HG02981 (cell line): ENCODE measurements at regions not wholly inside any gene's neighbourhood (a gene's known extent, or its start where the extent isn't known, plus 50 kb on each side); places are given as distances from the start of the nearest gene placed in this dataset.
A peak's percentile ranks its signal among the peaks of the same experiment; 100 is the strongest.
"Not testable (repeated sequence)": the region's sequence is repeated elsewhere in the genome, so short reads cannot be mapped to it uniquely, and the experiment has no call there.

Source experiments
- ATAC-seq: cut with Tn5 transposase; IDR thresholded peaks from one replicate; pipeline ENCODE4 v1.9.1; 2021; ENCODE audit warnings: mild to moderate bottlenecking, moderate library complexity; ENCODE audit not compliant: unreplicated experiment

DNA sequence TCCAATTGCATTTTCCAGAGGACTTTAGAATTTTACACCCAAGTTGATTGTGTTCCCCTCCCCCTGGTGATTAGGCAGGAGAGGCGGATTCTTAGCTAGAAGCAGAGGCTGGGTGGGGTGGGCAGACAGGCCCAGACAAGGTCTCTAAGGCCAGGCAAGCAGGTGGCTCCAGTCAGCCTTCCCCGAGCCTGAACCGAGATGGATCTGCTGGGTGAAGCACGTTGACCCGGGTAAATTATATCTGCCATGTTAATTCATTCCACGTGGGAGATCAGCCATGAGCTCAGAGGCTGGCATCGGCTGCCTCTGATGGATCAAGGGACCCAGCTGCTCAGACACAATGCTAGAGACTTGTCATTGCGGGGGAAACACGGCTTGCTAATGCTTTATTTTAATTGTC is 159.5 kb upstream of the MAFB start:
- no peak for ATAC-seq

DNA sequence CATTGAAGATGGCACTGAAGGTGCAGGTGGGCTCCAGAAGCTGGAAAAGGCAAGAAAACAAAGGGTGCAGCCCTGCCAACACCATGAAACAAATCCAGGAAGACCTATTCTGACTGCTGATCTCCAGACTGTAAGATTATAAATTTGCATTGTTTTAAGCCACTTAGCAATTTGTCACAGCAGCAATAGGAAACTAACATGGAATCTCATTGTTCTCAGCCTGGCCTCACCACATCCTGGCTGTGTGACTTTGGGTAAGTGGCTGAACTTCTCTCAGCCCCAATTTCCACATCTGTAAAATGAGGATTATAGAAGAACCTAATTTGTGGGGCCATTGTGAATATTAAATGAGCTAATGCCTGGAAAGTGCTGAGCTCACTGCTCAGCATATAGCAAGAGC is 160.4 kb upstream of the MAFB start:
- no peak for ATAC-seq

DNA sequence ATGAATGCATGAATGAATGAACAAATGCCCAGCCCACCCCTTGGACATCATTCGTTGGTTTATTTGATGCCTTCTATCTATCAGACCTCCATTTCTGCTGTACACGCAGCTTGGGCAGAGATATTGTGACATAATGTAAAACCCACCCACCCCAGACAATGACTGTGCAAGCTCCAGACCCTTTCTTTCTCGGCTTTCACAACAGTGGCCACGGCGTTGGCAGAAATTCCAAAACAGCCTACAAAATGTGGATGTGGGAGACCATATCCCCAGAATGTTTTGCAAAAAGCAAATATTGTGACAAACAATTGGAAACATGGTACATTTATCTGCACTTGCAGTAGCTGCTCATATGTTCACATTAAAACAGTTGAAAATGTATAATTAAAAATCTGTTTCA is 162.0 kb upstream of the MAFB start:
- ATAC-seq: no peak

DNA sequence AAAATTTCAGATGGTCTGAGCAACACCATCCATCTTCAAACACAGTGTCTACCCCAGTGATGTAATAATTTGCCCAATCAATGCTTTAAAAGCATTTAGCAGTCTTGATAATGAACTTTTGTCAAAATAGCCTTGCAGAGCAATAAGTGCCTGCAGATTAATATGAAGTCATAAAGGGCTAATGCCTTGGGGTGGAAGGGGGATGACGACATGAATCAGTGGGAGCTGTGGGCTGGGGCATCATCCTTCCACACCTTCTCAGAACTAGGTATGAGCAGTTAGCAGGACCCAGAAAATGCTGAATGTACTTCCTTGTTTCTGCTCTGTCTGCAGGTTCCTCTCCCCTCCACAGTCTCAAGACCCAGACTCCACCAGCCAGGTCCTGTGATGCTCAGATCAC is 166.2 kb upstream of the MAFB start:
- no peak for ATAC-seq

DNA sequence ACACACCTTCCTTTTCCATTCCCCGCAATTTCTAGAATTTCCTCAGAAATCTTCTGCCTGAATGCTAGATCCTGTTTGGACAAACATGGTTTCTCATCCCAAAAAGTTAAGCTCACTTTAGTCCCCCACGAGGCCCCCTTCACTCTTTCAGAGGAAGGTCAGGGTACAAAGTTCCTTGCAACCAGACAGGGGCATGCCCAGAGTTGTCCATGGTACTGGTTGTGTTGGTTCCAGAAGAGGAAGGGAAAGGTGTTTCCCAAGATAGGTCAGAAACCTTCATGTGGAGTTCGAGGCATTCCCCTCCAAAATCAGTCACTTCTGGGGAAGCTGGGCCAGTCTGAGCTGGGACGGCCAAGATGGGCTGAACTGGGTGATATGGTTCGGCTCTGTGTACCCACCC is 167.6 kb upstream of the MAFB start:
- ATAC-seq: no peak

DNA sequence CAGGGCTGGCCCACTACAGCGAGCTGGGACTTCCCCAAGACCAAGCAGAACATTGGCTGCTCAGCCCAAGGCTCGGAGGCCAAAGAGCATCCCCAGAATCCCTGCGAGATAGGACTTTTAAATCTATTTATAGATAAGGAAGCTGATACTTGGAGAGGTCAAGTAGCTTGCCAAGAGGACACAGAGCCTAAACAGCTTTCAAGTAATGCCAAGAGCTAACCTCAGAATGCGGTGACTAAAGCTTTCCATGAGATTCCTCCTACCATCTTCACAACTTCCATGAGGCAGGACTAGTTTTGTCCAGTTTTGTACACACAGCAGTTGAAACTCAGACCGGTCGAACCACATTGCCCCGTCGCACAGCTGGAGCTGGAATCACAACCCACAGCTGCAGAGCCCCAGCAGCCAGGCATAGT is 168.1 kb upstream of the TOP1 start:
- ATAC-seq: no peak

DNA sequence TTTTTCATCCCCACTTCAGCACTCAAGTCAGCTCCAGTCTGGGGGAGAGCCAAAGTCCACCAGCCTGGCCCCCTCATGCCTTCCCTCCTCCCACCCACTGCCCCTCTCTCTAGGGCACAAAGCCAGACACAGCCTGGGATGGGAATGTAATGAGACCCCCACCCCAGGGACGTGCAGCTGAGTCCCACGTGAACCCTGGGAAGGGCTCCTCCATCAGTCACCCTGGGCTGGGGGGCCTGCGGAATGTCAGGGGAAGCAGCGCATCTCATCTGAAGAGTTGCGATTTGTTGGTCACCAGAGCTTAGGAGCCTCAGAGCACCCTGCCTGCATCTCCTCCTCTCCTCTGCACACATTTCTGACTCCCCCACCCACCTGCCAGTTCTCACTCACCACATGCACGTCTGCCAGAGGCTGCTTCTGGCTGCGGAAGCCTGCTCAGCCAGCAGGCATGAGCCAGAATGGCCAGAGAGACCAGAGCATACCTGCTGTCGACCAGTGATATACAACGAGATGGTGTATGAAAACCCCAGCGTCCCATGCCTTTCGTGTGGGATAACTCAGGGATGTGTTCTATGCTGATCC is 167.1 kb upstream of the TOP1 start:
- ATAC-seq: no peak

DNA sequence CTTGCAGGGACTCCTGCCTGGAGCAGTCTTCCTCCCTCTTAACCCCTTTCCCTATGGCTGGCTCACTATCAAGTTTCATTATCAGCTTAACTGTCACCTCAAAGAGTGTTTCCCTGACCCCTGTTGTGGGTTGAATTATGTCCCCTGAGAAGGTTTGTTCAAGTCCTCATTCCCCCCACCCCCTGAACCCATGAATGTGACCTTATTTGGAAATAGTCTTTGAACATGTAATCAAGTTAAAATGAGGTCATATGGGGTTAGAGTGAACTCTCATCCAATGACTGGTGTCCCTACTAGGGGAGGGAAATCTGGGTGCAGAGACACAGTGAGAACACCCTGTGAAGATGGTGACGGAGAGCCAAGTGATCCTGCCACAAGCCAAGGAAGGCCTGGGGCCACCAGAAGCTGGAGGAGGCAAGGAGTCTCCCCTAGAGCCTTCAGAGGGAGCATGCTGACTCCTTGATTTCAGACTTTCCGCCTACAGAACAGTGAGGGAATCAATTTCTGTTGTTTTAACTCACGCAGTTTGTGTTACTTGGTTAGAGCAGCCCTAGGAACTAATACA is 165.2 kb upstream of the TOP1 start:
- ATAC-seq: no peak

DNA sequence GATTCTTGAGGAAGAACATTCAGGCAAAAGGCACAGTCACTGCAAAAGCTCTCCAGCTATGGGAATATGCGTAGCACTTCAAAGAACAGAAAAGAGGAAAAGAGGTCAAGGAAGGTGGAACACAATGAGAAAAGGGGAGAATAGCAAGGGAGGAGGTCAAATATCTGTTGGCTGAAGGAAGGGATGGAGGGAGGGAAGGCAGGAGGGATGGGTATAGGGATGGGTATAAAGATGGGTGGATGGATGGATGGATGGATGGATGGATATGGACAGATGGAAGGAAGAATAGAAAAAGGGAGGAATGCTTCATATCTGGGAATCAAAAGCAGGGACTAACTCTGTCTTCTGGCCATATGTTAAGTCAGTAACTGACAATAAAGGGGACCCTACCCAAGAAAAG is 164.2 kb upstream of the TOP1 start:
- no peak for ATAC-seq

DNA sequence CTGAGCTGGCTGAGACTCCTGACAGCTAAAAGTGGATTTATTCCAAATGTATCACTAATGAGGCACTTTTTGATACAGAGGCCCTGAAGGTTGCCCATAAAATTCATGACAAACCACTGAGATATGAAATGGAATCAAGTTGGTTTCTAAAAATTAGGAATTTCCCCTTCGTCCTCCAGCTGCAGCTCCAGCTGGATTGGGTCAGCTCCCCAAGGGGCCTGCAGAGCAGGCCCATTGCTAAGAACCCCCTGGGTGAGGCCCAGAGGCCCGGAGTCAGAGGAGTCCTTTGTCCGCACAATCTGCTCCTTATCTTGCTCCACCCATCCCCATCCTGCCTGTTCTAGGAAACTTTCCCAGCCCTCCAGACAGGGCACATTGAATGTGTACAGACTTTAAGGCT is 163.5 kb upstream of the TOP1 start:
- no peak for ATAC-seq

DNA sequence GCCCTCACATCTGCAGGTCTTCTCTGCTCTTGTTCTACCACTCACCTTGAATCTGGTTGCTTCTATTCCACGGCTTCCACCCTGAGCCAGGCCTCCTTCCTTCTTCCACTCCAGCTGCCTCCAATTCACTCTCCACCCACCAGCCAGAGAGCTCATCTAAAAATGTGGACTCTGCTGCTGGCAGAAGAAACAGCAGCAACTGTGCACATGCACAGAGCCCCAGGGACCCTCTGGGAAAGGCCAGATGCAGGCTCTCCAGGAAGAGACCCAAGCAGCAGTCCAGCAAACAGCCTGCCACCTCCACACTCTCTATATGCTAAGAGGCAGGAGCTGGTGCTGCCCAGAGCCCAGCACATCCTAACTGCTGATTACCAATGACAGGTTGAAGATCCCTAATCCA is 162.6 kb upstream of the TOP1 start:
- ATAC-seq: no peak

DNA sequence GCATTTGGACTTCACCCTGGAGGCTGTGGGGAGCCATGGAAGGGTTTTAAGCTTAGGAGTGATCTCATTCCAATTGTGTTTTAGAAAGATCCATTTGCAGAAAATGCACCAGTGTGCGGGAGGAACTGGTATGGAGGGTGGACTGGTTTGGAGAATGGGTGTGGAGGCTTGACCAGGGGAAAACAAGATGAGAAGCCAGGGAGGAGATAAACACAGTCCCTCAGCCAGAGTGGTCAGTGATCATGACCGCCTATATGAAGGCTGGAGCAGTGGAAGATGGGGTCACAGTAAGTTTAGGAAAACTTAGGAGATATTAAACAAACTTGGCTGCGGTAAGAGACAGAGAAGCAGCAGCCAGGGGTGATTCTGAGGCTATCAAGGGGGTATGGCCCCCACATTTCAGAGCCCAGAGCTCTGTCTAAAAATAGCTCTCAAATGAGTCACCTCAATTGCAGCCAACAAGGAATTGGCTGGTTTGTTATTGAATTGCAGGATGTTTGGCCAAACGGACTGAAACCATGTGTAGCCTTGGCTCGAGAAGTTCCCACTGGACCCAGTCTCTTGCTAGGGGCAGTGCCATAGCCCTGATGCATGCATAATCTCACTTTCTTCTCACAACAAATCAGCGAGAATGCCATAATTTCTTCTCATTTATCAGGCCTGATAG is 159.9 kb upstream of the TOP1 start:
- ATAC-seq: no peak

DNA sequence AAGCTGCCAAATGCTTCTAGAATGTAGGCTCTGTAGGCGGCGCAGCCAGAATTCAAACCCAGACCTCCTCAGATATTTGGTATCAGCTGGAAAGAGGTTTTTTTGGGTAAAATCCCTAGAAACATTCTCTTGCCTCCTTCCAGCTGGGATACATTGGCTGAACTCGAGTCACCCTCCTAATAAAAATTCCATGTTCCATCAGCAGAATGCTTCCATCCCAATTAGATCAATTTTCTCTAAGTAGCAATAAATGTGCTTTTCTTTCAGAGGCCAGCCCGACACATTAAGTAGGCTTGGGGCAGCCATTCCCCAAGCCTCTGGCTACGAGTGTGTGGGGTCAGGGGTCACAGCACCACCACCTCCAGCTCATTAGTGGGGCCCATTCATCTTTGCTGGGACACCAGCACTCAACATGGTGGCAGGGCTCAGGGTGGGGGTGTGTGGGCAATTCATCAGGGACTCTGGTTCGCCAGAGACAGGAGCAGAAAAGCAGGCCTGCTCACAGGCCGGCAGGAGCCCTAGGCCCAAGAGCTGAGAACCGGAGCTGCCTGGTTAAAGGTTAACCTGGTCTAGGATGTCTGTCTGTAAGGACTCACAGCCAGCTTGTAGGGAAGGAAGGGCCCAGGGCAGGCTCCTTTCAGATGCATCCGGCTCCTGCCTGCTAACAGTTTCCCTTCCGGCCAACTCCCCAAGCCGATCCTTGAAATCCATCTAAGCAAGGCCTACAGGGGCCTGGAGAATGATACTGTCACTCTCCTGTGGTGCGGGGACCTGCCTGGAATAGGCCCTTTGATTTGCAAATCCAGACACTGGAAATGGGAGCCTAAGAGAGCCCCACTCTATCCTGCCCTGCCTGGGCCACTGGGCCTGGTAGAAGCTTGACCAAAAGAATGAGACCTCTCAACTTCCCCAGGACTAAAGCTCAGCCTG is 159.1 kb upstream of the TOP1 start:
- ATAC-seq: no peak

DNA sequence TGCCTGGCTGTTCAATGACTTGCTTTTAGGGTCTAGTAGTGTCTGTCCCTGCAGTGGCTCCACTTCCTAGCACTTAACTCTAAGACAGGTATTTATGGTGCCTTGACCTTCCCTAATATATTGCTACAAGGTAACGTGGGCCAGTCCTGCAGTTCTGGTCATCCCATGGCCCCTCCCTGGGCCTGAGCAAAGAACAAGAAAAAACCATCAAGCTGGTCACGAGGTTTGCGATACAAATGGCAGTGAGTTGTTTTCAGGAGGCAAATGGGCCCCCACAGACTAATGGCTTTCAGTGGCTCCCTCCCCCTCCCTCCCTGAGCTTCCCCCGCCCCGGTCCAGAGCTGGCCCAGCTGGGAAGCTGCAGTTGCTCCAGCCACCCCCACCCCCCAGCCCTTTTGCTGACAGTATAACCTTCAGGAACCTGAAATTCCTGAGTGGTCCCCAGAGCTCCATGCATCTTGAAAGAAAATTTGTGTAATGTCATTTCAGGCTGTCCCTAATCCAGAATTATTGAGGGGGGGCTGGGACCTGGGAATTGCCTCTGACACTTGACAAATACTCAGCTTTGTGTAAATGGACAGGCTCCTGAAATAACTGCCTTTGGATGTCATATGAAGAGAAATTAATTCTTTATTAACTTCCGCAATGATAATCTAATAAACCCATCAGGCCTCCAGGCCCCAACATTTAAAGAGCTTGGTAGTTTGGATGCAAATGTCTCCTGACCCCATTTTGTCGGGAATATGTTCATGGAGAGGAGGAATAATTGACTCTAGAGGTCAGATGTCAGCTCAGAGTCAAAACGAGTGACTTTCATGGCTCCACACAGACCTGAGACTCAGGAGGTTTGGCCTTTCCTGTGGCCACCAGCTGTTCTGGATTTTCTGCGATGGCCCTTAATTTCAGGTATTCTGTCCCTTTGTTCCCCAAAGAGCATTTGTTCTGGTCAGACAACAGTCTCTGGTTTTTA is 153.2 kb upstream of the TOP1 start:
- ATAC-seq: no peak

DNA sequence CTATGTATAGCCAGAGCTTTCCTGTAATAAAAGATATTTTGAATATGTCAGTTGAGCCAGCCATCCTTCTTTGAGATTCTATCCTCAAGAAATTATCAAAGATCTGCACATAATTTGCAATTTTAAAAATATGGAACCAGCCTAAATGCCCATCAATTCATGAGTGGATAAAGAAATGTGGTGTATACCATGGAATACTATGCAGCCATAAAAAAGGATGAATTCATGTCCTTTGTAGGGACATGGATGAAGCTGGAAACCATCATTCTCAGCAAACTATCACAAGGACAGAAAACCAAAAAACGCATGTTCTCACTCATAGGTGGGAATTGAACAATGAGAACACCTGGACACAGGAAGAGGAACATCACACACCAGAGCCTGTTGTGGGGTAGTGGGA is 150.5 kb upstream of the TOP1 start:
- not testable (repeated sequence) for ATAC-seq

DNA sequence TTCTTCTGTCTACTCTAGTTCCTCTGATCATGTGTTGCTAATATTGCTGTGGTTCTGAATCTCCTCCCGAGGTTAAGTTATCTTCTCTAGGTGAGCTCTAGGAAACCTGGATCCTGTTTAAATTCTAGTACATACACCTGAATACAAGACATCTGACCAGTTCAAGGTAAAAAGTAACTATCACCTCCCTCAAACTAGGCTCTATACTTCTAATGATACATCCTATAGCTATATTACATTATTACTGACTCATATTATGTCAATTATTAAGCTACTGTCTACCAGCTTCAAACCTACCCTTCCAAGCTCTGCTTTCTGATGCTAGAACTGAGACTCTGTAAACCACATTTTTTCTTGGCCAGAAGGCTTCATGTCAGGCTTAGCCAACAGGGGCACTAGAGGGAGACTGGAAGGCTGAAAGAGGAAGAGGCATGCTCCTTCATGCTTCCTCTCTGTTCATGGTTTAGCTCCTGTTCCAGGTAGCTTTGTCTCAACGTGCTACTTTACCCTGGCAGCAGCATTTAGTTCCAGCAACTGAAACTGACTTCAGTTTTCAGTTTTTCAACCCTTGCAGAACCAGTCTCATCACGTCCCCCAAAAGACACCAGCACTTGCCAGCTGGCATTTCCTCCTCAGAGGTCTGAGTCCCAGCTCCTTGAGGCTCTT is 148.4 kb upstream of the TOP1 start:
- peak; percentile 62 for ATAC-seq

DNA sequence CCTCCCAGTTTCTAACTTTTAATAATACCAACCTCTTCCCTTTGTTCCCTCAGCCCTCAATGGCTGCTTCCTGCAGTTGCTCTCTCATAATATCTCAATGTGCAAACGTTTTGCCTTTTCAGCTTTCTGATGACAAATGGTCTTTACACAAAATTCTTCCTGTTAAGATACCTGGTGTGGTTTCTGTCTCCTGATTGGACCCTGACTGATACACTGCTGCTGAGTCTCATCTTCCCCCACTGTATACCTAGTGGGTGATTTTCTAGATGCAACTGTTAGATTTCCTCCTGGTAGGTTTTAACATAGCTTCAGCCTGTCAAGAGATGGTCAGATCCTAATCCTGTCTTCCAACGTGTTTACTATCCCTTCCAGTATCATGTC is 147.9 kb upstream of the TOP1 start:
- no peak for ATAC-seq

DNA sequence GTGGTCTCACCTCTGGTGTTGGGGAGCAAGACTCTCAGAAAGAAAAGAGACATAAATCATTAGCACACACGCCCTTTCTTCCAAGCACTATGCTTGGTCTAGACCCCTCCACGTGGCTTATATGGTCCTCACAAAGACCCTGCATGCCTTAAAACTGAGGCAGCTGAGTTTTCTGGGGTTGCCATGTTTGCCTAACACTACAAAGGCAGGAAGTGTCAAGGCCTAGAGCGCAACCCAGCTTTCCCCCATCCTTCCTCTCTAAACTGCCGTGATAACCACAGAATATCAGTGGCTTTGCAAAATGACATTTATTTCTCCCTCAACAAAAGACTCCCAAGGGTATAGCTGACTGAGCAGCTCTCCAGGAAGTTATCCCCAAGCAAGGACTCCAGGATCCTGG is 146.5 kb upstream of the TOP1 start:
- ATAC-seq: no peak

DNA sequence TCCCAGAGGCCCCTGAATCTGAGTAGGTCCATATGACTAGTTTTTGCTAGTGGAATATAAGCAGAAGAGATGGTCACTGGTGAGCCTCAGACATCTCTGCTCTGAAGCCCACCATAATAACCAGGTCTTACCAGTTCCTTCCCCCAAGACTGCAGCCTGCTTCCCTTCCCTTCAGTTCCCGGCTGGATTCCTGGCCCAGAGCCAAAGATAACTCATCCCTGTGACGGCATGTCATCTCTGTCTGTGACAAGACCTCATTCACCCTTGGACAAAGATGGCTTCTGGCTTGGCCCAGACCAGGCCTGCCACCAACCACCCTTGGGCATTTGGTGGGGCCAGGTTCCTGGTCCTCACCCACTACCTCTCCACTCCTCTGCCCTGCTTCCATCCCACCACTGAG is 145.5 kb upstream of the TOP1 start:
- ATAC-seq: no peak

DNA sequence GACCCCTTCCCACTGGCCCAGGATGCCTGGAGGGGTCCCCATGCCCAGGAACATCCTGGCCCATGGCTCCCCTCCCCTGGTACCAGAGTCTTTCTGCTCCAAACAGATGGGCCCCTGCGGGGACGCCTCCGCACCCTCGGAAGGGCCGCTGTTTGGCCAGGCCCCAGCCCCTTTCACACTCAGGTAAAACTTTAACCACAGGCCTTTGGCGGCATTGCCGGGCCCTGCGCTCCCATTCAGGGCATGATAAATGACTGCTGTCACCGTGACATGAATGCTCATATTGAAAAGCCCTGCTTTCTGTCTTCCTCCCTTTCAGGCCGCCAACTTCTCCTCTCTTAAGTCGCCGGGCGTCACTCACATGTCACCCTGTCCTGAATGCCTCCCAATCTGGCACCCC is 141.5 kb upstream of the TOP1 start:
- no peak for ATAC-seq
